ENCODE measurements at regions not wholly inside any gene's neighbourhood (a gene's known extent, or its start where the extent isn't known, plus 50 kb on each side); places are given as distances from the start of the nearest gene placed in this dataset.

DNA sequence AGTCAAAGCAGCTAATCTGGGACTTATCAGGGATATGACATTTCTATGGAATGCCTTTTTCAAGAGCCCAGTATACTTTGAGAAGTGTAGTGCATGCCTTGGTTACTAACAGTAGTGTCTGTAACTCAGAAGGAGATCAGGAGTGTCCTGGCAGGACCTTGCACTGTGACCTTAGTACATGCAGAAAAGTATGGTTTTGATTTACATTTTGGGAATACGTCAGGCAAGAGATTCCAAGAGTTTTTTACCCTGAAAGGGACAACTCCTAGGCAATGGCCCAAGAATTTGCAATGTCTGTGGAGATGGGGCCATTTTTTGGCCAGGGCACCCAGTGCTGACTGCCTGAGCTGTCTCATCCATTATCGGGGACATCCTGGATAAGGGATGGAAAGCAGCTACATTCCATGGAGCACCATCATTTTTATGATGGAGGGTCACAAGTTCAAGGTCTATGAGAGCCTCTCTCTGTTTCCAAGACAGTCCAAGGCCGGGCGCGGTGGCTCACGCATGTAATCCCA, 80.2 kb downstream of the FAM50B start:
- TF ChIP-seq, protein P1, sequence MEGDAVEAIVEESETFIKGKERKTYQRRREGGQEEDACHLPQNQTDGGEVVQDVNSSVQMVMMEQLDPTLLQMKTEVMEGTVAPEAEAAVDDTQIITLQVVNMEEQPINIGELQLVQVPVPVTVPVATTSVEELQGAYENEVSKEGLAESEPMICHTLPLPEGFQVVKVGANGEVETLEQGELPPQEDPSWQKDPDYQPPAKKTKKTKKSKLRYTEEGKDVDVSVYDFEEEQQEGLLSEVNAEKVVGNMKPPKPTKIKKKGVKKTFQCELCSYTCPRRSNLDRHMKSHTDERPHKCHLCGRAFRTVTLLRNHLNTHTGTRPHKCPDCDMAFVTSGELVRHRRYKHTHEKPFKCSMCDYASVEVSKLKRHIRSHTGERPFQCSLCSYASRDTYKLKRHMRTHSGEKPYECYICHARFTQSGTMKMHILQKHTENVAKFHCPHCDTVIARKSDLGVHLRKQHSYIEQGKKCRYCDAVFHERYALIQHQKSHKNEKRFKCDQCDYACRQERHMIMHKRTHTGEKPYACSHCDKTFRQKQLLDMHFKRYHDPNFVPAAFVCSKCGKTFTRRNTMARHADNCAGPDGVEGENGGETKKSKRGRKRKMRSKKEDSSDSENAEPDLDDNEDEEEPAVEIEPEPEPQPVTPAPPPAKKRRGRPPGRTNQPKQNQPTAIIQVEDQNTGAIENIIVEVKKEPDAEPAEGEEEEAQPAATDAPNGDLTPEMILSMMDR (IDR thresholded peaks at IDR 0.05) = no peak
- TF ChIP-seq POLR2A (IDR thresholded peaks at IDR 0.05) = no peak
